GM12891 (cell line): ENCODE measurements at regions not wholly inside any gene's neighbourhood (a gene's known extent, or its start where the extent isn't known, plus 50 kb on each side); places are given as distances from the start of the nearest gene placed in this dataset.

Experiments used
- PAX5 ChIP-seq: IDR thresholded peaks from 2 replicates; pipeline ENCODE4 v1.6.1; 2011; ENCODE audit warnings: low read length, moderate library complexity, mild to moderate bottlenecking; ENCODE audit not compliant: insufficient read depth, severe bottlenecking
- POLR2A ChIP-seq: IDR thresholded peaks from 2 replicates; pipeline ENCODE4 v1.6.1; 2011; ENCODE audit warnings: low read depth, low read length, control low read depth
- POLR2AphosphoS5 ChIP-seq: IDR thresholded peaks from 2 replicates; pipeline ENCODE4 v1.6.1; 2011; ENCODE audit warnings: low read depth, low read length, control low read depth
- TAF1 ChIP-seq: IDR thresholded peaks from 2 replicates; pipeline ENCODE4 v1.6.1; 2011; ENCODE audit warnings: low read depth, low read length, control low read depth

DNA sequence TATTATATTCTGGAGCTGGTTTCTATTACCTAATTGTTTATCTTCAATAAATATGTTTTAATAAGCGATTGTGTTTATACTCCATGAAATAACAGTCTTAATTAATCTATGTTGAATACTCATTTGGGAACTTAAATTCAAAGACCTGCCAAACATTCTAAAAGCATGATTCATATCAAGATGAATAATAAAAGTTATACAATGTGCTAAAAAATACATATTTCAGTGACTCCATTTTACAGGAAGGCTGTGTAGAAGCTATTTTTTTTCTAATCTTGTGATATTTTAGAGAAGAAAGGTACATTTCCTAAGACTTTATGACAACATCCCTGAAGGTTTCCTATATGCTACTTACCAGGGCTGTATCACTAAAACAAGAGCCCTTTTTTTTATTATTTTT is 417.9 kb downstream of the NFIB start:
- TF ChIP-seq POLR2A: no peak
- TF ChIP-seq POLR2AphosphoS5: no peak
- TF ChIP-seq TAF1: no peak
- TF ChIP-seq PAX5: no peak
